GM19397 (cell line): ENCODE measurements at regions not wholly inside any gene's neighbourhood (a gene's known extent, or its start where the extent isn't known, plus 50 kb on each side); places are given as distances from the start of the nearest gene placed in this dataset.
"Not testable (repeated sequence)": the region's sequence is repeated elsewhere in the genome, so short reads cannot be mapped to it uniquely, and the experiment has no call there.

Source experiments
- ATAC-seq: cut with Tn5 transposase; IDR thresholded peaks from one replicate; pipeline ENCODE4 v1.9.1; 2021; ENCODE audit warnings: mild to moderate bottlenecking, moderate library complexity; ENCODE audit not compliant: unreplicated experiment

DNA sequence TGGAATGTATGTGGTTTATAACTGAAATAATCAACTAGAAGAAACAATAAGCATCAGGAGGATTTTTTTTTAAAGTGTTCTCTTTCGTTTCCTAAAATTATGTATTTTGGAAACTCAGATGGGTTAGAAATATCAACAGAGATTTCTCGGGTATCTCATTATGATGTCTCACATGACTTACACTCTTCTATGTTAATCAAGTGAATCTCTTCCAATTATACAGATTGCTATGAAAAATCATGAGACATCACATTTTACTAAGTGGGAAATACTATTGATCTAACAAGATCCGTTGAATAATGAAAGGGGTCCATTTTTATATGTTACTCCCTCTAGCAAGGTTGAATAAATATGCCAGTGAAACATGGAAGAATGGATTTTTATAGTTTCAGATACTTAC, 54.7 kb upstream of the NRIP1 start:
- ATAC-seq: no peak

DNA sequence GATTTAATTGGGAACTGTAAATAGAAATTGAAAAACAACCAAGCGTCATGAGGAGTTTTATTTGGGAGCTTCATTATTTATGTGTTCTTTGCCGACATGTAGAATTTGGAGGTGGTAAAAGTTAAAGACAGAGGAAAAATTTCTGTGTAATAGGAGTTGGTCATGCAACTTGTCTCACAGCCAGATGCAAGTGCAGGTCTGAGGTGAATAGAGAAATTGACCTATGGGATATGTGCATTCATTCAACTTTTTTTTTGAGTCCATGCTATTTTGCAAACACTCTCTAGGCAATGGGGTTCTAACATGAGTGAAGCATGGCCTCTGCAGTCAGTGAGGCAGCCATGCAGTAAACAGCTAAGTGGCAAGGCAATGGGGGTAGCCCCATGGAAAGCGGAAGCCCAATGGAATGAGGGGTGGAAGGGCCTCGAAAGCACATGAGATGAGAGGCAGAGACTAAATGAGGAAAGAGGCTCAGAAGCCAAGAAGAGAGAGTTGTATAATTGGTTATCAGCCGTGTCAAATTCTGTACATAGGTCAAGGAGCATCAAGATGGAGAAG, 56.4 kb upstream of the NRIP1 start:
- ATAC-seq: no peak

GRCh38 chr21:15121655-15122120, 56.9 kb upstream of the NRIP1 start:
- ATAC-seq: no peak

DNA sequence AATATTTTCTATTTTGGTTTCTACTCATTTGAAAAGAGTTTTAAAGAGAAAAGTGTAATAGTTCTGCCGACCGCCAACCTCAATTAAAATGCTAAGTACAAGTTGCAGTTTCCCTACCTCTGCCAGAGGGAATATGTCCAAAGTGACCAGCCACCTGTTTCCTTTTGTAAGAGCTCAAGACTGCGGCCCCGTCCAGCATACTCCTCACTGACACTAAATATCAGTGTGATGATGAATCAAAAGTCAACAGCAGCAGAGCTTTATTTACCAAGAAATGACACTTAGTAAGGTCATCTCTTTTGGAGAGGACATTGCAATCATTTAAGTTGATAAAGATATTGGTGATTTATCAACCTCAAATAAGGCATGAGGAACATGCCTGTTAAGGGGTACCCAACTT, 57.4 kb upstream of the NRIP1 start:
- ATAC-seq: no peak

- ATAC-seq: no peak
These were observed 59.9 kb upstream of the NRIP1 start for GRCh38 chr21:15124731-15125130.

DNA sequence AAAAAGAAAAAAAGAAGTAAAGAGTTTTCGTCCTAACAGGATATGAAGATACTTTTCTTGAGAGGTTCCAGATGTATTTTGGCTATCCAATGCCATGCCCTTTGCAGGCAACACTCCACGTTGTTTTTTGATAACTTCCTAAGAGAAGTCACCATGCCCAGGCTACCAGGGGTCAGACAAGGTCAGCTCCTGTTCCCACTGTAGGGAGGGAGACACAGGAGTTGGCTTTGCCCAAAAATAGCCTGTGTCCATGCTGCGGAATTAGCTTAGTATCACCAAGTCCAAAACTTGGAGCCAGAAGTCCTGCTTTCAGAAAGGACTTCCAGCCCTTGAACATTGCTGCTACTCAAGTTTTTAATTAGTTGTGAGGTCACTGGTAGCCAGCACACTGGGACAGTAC, 62.1 kb upstream of the NRIP1 start:
- ATAC-seq: no peak

DNA sequence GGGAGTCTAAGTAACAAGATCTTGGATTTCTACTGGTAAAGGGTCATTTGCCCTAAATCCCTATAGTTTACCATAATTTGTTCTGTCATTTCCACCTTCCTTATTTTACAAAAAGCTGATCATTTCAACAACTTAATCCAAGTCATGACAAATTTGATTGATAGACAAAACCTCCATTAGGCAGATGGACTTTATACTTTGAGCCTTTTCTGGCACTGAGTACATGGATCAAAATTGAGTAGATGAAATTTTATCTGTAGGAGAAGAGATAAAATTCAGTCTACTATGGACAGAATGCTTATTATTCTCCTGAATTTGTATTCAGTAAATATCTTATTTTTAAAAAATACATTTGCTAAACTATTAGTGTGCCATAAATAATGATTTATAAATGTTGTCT, 62.6 kb upstream of the NRIP1 start:
- no peak for ATAC-seq

GRCh38 chr21:15128267-15128666, 63.5 kb upstream of the NRIP1 start:
- ATAC-seq: no peak

DNA sequence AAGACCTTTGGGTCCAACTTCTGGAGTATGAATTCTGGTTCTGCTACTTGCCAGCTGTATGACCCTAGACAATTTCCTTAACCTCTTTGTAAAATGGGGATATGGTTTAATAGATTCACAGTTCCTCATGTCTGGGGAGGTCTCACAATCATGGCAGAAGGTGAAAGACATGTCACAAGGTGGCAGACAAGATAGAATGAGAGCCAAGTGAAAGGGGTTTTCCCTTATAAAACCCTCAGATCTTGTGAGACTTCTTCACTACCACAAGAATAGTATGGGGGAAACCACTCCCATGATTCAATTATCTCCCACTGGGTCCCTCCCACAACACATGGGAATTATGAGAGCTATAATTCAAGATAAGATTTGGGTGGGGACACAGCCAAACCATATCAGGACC, 63.9 kb upstream of the NRIP1 start:
- not testable (repeated sequence) for ATAC-seq

GRCh38 chr21:15130326-15130725, 65.5 kb upstream of the NRIP1 start:
- ATAC-seq: no peak

DNA sequence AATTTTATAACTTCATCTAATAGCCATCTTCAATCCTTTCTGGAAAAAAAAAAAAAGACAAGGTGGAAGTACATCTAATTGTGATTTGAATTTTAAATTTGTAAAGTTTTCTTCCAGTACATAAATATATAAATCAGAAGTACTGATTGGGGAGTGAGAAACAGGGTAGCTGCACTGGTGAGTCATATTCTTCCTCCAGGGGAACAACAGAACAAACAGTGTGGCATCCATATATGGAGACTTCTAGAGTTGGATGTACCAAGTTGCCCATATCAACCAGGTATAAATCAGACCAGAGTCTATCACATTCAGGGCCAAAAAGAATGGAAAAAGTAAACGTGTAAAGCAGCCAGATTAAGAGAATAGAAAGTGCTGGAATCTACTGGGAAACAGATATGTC, 66.0 kb upstream of the NRIP1 start:
- ATAC-seq: no peak

GRCh38 chr21:15132781-15133180, 68.0 kb upstream of the NRIP1 start:
- no peak for ATAC-seq

GRCh38 chr21:15134701-15135470, 70.1 kb upstream of the NRIP1 start:
- no peak for ATAC-seq

DNA sequence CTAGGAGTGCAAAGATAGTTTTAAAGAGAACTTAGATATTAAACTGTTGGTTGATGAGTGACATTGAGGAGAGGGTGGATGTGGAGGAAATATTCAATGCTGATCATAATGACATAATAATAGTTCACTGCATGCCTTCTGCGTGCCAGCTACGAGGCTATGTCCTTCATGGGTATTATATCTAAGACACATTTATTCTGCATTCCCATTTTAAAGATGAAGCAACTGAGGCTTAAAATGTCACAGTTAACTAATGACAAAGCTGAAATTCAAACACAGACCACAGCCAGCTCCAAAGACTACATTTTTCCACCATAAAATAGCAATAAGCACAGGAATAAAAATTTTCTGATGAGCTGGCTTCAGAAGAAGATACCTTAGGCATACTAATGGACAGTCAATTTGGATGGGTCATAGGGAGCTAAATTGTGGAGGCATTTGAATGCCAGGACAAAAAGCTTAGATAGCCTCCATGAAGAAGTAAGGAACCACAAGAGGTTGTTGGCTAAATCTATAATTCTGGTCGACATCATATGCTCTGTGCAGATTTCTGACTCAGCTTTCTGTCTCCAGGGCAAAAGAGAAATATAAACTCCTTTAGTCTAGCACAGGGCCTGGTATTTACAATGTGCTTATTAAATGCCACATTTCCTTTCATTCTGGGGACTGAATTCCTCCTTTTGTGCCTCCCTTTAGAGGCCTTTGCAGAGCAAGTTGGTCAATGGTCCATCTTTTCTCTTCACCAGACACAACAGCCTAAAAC, 71.2 kb upstream of the NRIP1 start:
- no peak for ATAC-seq

- no peak for ATAC-seq
These were observed 73.7 kb upstream of the NRIP1 start for GRCh38 chr21:15138490-15138889.

GRCh38 chr21:15139898-15140297, 75.1 kb upstream of the NRIP1 start:
- no peak for ATAC-seq

DNA sequence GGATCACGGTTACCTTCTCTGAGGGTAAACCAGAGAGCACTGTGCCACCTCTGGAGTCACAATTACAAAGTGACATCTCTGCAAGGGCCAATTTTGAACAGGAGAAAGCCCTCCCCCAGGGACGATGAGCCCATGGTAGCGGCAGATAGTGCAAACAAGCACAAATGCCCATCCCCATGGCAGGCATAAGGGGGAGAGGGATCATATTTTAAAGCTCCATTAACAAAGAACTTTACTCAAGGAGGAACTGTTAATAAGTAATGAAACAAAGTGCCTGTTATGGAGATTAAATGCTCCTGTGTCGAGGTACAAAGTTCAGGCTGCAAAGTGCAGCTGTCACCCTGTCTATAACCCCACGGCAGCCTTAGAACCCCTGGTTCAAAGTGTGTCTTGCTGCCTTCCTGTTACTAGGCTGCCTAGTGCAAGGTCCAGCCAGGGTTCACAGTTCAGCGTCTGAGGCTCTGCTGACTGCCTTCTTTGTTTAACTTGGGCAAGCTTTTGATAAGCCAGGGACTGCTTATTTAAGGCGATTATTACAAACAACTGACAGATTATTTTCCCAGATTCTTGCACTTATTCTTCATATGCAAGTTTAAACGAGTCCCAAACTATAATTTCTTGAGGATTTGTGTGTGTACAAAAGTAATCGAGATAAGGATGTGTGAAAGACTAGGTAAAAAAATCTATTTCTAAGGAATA, 75.7 kb upstream of the NRIP1 start:
- ATAC-seq: no peak

- ATAC-seq: no peak
These were observed 76.6 kb upstream of the NRIP1 start for GRCh38 chr21:15141261-15141970.

DNA sequence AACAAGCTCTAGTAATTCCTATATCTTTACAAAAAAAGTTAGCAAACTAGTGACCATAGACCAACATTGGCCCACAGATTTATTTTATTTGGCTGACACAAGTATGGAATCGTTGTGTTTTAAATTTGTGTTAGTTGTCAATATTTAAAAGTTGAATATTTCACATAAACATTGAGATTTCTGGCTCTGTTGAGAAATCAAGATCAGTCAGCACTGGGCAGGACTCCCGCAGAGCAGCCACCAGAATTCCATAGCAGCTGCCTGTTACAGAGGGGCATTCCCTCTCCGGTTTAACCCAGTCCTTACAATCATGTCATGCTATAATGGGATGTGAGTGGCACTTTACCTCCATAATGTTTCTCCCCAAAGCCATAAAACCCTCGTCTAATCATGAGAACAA, 79.2 kb upstream of the NRIP1 start:
- ATAC-seq: no peak

GRCh38 chr21:15148437-15148836, 83.6 kb upstream of the NRIP1 start:
- no peak for ATAC-seq
